NB4 (cell line): ENCODE measurements at regions not wholly inside any gene's neighbourhood (a gene's known extent, or its start where the extent isn't known, plus 50 kb on each side); places are given as distances from the start of the nearest gene placed in this dataset.

ENCODE experiments used
- DNase-seq: peaks from one replicate; pipeline ENCODE4 v3.0.0; 2010; ENCODE audit warnings: low read depth
- H3K4me3 ChIP-seq: one replicate; pipeline ENCODE4 v1.5.1; 2011; ENCODE audit warnings: mild to moderate bottlenecking, low read depth, low read length, moderate library complexity
- MYC ChIP-seq: IDR thresholded peaks from 2 replicates; pipeline ENCODE4 v1.6.1; 2011; ENCODE audit warnings: low read depth, low read length
- POLR2A ChIP-seq: IDR thresholded peaks from 2 replicates; pipeline ENCODE4 v1.6.1; 2011; ENCODE audit warnings: mild to moderate bottlenecking; ENCODE audit not compliant: insufficient read length; ENCODE audit errors: extremely low read depth
- TF ChIP-seq, protein P1 (sequence below): IDR thresholded peaks from 2 replicates; pipeline ENCODE4 v1.6.1; 2011; ENCODE audit warnings: low read depth, low read length
- TF ChIP-seq, protein P2 (sequence below): IDR thresholded peaks from one replicate; pipeline ENCODE4 v1.5.1; 2012; ENCODE audit warnings: low read depth, low read length

DNA sequence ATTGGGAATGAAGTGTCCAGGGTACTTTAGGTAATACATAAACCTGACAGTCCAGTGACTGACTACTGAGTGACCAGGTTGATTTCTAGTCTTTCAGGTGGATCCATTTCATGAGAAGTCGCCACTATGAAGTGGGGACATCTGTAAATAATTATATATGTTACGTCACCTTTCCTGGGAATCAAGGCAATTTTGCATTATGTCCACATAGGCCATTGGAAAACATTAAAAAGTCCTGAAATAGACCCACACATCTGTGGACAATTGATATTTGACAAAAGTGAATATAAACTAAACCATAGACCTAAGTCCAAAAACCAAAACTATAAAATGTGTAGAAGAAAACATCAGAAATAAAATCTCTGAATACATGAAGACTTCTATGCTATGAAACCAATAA, 231.5 kb downstream of the C6orf118 start:
- no peak for DNase-seq
- H3K4me3 ChIP-seq: no peak overlapping the region
- TF ChIP-seq, protein P1, sequence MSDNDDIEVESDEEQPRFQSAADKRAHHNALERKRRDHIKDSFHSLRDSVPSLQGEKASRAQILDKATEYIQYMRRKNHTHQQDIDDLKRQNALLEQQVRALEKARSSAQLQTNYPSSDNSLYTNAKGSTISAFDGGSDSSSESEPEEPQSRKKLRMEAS: no peak

DNA sequence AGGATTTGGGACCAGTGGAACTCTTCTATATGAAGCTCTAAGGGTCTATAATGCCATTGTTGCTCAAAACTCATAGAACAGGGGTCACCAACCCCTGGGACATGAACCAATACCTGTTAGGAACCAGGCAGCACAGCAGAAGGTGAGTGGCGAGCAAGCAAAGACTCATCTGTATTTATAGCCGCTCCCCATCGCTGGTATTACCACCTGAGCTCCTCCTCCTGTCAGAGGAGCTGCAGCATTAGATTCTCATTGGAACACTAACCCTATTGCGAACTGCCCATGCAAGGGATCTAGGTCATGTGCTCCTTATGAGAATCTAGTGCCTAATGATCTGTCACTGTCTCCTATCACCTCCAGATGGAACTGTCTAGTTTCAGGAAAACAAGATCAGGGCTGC, 237.5 kb downstream of the C6orf118 start:
- TF ChIP-seq MYC: no peak
- TF ChIP-seq, protein P1: no peak
- no peak for TF ChIP-seq POLR2A
- TF ChIP-seq, protein P2, sequence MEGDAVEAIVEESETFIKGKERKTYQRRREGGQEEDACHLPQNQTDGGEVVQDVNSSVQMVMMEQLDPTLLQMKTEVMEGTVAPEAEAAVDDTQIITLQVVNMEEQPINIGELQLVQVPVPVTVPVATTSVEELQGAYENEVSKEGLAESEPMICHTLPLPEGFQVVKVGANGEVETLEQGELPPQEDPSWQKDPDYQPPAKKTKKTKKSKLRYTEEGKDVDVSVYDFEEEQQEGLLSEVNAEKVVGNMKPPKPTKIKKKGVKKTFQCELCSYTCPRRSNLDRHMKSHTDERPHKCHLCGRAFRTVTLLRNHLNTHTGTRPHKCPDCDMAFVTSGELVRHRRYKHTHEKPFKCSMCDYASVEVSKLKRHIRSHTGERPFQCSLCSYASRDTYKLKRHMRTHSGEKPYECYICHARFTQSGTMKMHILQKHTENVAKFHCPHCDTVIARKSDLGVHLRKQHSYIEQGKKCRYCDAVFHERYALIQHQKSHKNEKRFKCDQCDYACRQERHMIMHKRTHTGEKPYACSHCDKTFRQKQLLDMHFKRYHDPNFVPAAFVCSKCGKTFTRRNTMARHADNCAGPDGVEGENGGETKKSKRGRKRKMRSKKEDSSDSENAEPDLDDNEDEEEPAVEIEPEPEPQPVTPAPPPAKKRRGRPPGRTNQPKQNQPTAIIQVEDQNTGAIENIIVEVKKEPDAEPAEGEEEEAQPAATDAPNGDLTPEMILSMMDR: no peak
- DNase-seq: no peak
- no peak overlapping the region for H3K4me3 ChIP-seq

DNA sequence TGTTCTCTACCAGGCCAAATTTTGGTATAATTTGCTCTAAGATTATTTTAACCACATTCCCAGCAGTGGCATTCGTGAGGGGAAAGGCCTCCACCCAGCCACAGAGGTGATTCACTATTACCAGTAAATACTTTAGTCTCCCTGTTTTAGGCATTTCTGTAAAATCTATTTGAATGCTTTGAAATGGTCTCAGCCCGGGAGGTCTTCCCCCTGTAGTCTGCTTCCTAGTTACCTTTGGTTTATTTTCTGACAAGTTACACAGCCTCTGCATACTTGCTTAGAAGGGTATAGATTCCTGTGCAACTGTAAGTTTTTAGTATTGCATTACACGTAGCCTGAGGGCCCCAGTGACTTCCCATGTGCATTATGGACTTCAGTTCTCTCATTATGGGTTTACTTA, 248.7 kb downstream of the C6orf118 start:
- TF ChIP-seq, protein P2: no peak
- TF ChIP-seq, protein P1: no peak
- TF ChIP-seq POLR2A (no peak), MYC (no peak)
- DNase-seq: no peak
- no peak overlapping the region for H3K4me3 ChIP-seq

DNA sequence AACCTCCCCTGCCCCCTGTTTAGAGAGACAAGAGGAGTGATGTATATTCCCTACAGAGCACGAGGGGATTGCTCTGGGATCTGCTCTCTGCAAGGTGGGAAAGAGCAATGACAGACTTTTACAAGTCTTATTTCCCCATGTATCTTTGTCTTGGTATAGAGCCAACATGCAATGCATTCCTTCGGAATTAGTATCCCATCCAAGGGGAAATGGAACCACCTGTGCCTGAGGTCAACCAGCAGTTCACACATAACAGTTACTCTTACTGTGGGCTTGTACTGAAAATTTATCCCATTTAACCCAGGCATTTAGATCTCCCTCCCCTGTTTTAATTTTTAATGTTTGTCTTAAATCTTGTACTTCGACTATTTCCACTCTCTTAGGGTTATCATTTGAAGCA, 250.4 kb downstream of the C6orf118 start:
- DNase-seq: no peak
- TF ChIP-seq, protein P1: no peak
- TF ChIP-seq POLR2A: no peak
- H3K4me3 ChIP-seq: no peak overlapping the region

DNA sequence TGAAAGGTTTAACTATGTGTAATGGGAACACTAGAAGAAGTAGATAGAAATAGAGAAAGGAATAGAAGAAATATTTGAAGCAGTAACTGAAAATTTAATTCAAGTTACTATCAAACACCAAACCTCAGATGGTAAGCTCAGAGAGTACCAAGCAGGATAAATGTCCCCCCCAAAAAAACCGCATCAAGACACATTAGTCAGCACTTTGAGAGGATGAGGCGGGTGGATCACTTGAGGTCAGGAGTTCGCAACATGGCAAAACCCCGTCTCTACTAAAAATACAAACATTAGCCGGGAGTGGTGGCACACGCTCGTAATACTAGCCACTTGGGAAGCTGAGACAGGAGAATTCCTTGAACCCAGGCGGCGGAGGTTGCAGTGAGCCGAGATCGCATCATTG, 253.1 kb downstream of the C6orf118 start:
- no peak for DNase-seq
- TF ChIP-seq POLR2A: no peak
- TF ChIP-seq, protein P2: no peak
- TF ChIP-seq MYC: no peak
- TF ChIP-seq, protein P1: no peak
- no peak overlapping the region for H3K4me3 ChIP-seq

DNA sequence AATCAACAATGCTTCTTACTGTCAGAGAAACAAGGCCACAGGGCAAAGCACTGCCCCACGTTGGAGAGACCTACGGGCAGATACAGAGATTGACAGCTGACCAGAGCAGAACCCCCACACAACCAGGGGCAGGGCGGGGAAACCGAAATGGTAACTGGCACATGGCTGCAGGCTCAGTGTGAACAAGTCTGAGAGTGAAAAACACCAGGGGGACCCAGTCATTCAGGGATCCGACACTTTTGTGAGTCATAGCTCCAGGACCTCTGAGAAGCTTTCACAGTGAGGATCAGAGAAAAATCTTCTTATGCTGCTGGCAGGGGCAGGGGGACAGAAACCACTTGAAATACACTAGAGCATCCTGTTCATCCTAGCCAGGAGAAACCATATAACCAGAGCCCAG, 254.2 kb downstream of the C6orf118 start:
- no peak overlapping the region for H3K4me3 ChIP-seq
- DNase-seq: peak; percentile 8
- TF ChIP-seq, protein P1: no peak
- TF ChIP-seq MYC (no peak), POLR2A (no peak)
- TF ChIP-seq, protein P2: no peak
